ENCODE measurements at regions not wholly inside any gene's neighbourhood (a gene's known extent, or its start where the extent isn't known, plus 50 kb on each side); places are given as distances from the start of the nearest gene placed in this dataset.

GRCh38 chr7:91759205-91759863, 121.2 kb downstream of the MTERF1 start:
- no peak for TF ChIP-seq CTCF (IDR thresholded peaks at IDR 0.05)
- no peak for TF ChIP-seq POLR2A (IDR thresholded peaks at IDR 0.05)

Data from suprapubic skin (tissue), 3 donors.